HS-5 (cell line): ENCODE measurements at regions not wholly inside any gene's neighbourhood (a gene's known extent, or its start where the extent isn't known, plus 50 kb on each side); places are given as distances from the start of the nearest gene placed in this dataset.
"Not testable (repeated sequence)": the region's sequence is repeated elsewhere in the genome, so short reads cannot be mapped to it uniquely, and the experiment has no call there.

Source experiments
- DNase-seq: peaks from one replicate; pipeline ENCODE4 v3.0.0-alpha.2; 2012; ENCODE audit warnings: low read depth

DNA sequence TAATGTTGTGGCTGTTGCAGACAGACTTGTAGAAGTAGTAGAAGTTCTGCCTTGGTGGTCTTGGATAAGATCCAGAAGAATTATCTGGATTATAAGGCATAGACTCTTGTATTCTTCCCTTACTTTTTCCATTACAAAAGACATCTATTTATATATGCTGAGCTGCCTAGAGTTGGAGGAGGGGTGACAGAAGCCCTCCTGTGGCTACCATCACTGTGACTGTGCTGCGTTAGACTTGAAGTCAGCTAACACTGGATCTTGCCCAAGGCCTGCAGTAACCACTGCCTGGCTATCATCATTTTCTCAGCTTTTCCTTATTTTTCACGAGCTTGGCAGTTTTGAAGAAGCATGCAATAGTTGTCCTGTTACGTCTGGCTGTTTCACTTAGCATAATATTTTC lies 684.8 kb upstream of the BCHE start:
- DNase-seq, result no peak

DNA sequence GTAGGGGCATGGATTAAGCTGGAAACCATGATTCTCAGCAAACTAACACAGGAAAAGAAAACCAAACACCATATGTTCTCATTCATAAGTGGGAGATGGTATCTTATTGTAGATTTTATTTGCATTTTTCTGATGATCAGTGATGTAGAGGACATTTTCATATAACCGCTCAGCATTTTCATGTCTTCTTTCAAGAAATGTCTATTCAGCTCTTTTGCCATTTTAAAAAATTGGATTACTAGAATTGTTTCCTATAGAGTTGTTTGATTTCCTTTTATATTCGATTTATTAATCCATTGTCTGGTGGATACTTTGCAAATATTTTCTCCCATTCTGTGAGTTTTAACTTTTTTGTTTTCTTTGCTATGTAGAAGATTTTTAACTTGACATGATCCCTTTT lies 682.2 kb upstream of the BCHE start:
- DNase-seq, result no peak

- no peak for DNase-seq
These were observed 680.8 kb upstream of the BCHE start for GRCh38 chr3:166518040-166518439.

DNA sequence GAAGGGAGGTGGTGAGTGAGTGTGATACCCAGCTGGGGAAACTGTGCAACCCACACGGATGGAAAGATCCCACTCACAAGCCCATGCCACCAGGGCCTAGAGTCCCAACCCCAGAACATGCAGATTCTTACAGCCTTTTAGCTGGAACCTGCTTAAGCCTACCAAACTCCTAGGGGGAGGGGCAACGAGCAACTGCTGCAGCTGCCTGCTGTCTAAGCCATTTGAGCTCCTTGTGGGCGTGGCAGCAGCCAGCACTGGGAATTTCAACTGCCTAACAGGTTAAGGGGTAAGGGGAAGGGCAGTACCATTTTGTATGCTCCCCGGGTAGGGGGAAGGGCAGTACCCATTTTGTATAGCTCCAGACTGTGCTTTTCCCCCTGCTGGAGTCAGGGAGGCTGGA lies 673.2 kb upstream of the BCHE start:
- DNase-seq, result no peak

DNA sequence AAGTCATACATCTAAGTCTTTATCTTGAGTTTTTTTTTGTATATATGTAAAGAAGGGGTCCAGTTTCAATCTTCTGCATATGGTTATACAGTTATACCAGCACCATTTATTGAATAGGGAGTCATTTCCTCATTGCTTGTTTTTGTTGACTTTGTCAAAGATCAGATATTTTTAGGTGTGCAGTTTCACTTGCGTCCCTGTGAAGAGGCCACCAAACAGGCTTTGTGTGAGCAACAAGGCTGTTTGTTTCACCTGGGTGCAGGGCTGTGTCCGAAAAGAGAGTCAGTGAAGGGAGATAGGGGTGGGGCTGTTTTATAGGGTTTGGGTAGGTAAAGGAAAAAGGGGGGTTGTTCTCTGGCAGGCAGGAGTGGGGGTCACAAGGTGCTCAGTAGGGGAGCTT lies 663.2 kb upstream of the BCHE start:
- not testable (repeated sequence) for DNase-seq

GRCh38 chr3:166499636-166500035 lies 662.4 kb upstream of the BCHE start:
- DNase-seq, result no peak

DNA sequence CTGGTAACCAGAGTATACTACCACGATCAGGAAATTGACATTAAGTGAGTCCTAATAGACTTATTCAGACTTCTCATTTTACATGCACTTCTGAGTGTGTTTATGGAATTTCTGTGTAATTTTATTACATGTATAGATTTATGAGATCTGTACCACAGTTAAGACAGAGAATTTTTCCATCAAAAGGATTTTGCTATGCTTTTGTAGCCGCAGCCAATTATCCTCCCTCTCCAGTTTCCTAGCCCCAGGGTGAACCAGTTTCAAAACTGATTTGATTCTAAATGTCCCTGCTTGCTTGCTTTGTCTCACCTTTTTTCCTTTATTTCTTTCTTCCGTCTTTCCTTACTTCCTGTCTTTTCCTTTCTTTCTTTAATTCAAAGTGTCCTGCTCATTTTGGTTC lies 661.2 kb upstream of the BCHE start:
- DNase-seq, result no peak

- no peak for DNase-seq
These were observed 652.6 kb upstream of the BCHE start for GRCh38 chr3:166489826-166490225.

- DNase-seq, result no peak
These were observed 651.9 kb upstream of the BCHE start for GRCh38 chr3:166488977-166489672.

DNA sequence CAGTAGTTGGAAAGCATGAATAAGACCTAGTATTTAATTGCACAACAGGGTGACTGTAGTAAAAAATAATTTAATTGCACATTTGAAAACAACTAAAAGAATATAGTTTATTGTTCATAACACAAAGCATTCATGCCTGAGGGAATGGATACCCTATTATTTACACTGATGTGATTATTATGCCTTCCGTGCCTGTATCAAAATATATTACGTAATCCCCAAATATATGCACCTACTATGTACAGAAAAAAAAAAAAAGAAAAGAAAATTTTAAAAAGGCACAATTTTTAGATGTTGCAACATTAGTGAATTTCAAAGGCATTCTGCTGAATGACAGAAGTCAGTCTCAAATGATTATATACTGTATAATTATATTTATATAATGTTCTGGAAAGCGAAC lies 647.2 kb upstream of the BCHE start:
- DNase-seq, result no peak

- DNase-seq, result no peak
These were observed 644.1 kb upstream of the BCHE start for GRCh38 chr3:166481340-166481739.

GRCh38 chr3:166478356-166478755 lies 641.1 kb upstream of the BCHE start:
- DNase-seq, result no peak

GRCh38 chr3:166473501-166473900 lies 636.3 kb upstream of the BCHE start:
- no peak for DNase-seq

- no peak for DNase-seq
These were observed 634.8 kb upstream of the BCHE start for GRCh38 chr3:166472015-166472414.

GRCh38 chr3:166471074-166471767 lies 634.0 kb upstream of the BCHE start:
- DNase-seq, result no peak

- DNase-seq, result no peak
These were observed 625.8 kb upstream of the BCHE start for GRCh38 chr3:166462891-166463470.

DNA sequence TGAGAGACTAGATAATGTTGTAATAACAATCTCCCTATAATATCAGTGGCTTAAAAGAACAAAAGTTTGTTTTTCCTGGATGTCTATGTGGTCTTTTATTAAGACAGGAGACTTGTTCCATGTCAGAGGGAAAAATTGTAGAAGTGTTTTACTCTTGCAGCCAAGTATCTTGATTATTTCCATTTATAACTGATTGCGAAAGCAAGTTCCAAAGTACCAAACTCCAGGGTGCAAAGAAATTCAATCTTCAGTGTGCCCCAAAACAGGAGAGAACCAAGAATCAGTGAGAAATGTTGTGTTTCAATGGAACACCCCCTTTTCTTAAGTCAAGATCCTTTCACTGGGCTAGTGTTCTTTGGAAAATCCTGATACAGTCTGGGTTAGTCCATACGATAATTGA lies 624.4 kb upstream of the BCHE start:
- no peak for DNase-seq

GRCh38 chr3:166457382-166457781 lies 620.2 kb upstream of the BCHE start:
- DNase-seq, result no peak

- DNase-seq, result peak; percentile 33
These were observed 619.1 kb upstream of the BCHE start for GRCh38 chr3:166456286-166456685.

DNA sequence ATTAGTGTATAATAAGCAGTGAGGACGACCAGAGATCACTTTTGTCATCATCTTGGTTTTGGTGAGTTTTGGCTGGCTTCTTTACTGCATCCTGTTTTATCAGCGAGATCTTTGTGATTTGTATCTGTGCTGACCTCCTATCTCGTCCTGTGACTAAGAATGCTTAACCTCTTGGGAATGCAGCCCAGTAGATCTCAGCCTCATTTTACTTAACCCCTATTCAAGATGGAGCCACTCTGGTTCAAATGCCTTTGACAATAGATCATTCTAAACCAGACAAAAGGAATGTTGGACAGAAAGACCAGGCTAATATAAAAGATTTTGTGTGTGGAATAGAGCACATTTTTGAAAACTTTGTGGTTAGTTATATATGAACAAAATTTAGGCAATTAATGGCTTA lies 618.5 kb upstream of the BCHE start:
- DNase-seq, result peak; percentile 41

- DNase-seq, result no peak
These were observed 616.3 kb upstream of the BCHE start for GRCh38 chr3:166453478-166453877.

- DNase-seq, result no peak
These were observed 614.8 kb upstream of the BCHE start for GRCh38 chr3:166451997-166452396.

- no peak for DNase-seq
These were observed 610.3 kb upstream of the BCHE start for GRCh38 chr3:166447513-166447912.

DNA sequence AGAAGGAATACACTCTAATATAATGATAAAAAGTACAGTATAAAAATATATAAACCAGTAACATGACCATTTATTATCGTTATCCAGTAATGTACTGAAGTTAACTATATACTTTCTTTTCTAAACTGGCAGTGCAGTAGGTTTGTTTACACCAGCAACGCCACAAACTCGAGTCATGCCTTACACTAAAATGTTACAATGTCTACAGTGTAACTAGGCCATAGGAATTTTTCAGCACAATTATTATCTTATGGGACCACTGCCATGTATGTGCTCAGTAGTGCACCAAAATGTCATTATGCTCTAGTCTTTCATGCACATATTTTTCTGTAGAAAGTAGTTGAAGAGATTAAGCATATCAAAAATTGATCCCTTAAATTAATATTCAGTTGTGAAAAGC lies 609.8 kb upstream of the BCHE start:
- DNase-seq, result no peak
